COLO829 (cell line): ENCODE measurements at regions not wholly inside any gene's neighbourhood (a gene's known extent, or its start where the extent isn't known, plus 50 kb on each side); places are given as distances from the start of the nearest gene placed in this dataset.
"Not testable (repeated sequence)": the region's sequence is repeated elsewhere in the genome, so short reads cannot be mapped to it uniquely, and the experiment has no call there.

Experiments
- DNase-seq: peaks from one replicate; pipeline ENCODE4 v3.0.0; 2012; ENCODE audit warnings: low spot score

DNA sequence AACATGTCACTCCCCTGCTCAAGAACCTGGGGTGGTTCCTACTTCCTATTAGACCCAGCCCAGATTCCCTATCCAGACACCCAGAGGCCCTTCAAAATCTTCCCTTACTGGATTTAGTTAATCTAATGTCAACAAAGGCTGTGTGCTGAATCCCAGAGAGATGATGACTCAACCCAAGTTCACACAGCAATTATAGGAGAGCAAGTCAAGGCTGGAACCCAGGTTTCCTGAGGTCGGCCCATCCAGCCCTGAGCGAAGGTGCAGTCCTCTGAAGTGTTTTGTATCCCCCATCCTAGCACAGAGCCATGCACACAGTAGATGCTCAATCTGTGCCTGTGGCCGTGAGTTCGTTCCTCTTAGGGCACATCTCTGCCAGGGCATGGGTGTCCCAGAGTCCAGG lies 452.1 kb downstream of the GOLGA6L6 start:
- DNase-seq, result not testable (repeated sequence)

DNA sequence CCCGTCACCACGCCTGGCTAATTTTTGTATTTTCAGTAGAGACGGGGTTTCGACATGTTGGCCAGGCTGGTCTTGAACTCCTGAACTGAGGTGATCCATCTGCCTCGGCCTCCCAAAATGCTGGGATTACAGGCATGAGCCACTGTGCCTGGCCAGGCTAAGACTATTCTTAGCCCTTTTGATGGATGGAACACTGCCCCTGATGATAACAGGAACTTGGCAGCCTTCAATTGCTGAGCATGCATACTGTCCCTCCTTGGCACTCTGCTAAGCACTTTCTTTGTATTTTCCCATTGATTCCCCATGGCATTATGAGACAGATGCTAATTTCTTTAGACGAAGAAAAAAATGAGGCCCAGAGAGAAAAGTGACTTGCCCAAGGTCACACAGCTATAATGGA lies 457.6 kb downstream of the GOLGA6L6 start:
- DNase-seq, result not testable (repeated sequence)

DNA sequence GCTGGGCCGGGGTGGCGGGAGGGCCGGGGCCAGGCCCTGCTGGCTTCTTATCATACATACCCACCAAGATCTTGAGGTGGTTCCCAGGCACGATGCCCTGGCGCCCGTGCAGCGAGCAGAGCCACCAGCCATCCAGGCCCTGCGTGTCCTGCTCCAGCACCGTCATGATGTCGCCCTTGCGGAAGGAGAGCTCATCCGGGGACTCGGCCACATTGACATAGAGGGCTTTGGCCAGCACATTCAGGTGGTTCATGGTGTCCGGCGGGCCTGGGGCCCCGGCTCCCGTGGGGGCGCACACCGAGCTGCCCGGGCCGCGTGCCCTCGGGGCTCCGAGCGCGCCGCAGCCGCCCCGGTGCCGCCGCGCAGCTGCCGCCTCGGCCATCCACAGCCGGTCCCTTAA lies 467.5 kb downstream of the GOLGA6L6 start:
- DNase-seq, result not testable (repeated sequence)

DNA sequence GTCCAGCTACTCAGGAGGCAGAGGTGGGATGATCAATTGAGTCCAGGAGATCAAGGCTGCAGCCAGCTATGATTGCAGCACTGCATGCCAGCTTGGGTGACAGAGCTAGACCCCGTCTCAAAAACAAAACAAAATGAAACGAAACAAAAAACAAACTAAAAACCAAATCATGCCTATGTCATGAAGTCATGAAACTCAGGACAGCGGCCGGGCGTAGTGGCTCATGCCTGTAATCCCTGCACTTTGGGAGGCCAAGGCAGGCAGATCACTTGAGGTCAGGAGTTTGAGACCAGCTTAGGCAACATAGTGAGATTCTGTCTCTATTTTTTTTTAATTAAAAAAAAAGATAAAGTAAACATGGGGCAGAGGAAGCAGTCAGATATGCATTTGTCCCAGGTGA lies 472.6 kb downstream of the GOLGA6L6 start:
- DNase-seq, result not testable (repeated sequence)

DNA sequence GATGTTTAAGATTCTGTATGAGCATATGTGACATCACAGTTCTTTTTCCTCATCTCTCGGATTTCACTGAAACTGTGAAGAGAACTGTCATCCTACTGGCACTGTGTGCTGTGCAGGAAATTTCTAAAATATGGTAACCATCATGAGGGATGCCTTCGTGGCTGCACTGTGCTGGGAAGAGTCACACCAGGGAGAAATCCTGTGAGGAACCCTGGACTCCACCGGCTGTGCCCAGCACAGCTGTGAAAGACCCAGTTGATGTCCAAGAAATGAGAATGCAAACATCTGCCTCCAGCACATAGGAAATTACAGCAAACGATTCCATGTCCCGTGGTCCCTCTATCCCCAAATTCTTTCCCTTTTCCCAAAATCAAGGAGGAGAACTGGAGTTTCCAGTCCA lies 475.4 kb downstream of the GOLGA6L6 start:
- not testable (repeated sequence) for DNase-seq

DNA sequence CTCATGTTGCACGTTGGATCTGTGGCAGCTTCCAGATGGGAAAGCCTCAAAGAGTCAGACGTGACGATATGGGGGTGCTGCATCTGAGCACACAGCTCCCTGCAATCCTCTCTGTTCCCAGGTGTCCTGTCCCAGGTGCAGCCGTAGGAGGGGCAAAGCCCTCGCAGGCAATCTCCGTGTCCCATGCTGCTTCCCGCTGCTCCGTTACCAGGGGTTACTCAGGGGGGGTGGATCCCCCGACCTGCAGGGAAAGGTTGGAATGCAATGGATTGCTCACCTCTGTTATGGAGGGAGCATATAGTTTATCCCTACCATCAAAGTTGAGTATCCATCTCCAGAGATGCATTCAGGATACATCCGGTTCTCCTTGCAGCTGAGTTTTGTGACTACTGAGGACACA lies 476.1 kb downstream of the GOLGA6L6 start:
- not testable (repeated sequence) for DNase-seq

DNA sequence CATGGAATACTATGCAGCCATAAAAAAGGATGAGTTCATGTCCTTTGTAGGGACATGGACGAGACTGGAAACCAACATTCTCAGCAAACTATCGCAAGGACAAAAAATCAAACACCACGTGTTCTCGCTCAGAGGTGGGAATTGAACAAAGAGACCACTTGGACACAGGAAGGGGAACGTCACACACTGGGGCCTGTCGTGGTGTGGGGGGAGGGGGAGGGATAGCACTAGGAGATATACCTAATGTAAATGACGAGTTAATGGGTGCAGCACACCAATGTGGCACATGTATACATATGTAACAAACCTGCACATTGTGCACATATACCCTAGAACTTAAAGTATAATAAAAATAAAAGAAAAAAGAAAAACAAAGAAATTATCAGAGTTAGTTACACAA lies 478.4 kb downstream of the GOLGA6L6 start:
- DNase-seq, result not testable (repeated sequence)

DNA sequence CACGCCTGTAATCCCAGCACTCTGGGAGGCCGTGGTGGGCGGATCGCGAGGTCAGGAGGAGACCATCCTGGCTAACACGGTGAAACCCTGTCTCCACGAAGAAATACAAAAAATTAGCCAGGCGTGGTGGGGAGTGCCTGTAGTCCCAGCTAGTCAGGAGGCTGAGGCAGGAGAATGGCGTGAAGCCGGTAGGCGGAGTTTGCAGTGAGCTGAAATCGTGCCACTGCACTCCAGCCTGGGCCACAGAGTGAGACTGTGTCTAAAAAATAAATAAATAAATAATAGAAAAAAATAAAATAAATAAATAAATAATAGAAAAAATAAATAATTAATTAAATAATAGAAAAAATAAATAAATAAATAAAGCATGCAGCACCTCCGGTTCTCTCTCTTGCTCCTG lies 480.8 kb downstream of the GOLGA6L6 start:
- DNase-seq, result not testable (repeated sequence)

DNA sequence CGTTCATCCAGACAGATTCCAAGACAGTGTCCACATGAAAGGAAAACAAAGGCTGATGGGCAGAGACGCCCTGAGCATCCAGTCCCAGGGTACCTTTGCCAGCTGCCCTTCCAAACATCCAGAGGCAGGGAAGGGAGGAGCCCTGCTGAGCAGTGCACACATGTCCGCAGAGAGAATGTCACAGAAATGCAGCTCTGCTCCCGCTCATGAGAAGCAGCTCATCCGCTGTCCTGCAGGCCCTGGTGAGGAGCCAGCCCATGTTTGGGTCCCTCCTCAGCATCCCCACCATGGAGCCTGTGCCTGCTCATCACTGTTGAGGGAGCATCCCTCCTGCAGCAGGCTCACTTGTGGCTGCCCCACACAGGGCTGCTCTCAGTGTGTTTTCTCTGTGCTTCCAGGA lies 484.7 kb downstream of the GOLGA6L6 start:
- DNase-seq, result not testable (repeated sequence)

DNA sequence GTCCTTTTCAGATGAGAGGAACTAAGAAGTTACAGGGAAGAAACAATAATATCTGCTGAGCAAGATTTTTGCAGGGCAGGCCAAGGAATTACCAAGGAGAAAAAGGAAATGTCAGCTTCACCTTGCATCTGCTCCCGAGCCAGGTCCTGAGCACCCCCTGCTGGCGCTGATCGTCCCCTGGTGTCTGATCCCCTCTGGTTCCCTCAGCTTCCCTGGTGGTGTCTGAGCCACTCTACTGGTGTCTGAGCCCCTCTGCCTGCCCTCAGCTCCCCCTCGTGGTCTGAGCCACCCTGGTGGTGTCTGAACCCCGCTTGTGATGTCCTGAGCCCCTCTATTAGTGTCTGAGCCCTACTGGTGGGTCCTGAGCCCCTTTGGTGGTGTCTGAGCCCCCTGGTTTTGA lies 485.7 kb downstream of the GOLGA6L6 start:
- DNase-seq, result not testable (repeated sequence)

DNA sequence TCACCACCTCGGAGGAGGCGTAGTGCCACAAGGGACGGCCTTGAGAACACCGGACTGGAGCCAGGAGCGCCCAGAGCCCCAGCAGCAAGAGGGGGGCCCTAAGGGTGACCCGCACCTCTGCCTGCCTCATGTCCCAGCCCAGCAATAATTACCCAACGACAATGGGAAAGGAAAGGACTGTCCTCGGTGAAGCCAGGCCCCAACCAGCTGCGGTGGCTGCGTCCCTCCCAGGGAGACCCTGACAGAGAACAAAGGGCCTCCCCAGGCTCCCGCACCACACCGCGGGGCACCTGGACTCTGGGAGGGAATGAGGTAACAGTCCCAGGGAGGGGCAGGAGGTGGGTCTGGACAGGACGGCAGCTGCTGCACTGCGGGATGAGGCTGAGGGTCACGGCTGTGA lies 493.4 kb downstream of the GOLGA6L6 start:
- DNase-seq, result not testable (repeated sequence)

DNA sequence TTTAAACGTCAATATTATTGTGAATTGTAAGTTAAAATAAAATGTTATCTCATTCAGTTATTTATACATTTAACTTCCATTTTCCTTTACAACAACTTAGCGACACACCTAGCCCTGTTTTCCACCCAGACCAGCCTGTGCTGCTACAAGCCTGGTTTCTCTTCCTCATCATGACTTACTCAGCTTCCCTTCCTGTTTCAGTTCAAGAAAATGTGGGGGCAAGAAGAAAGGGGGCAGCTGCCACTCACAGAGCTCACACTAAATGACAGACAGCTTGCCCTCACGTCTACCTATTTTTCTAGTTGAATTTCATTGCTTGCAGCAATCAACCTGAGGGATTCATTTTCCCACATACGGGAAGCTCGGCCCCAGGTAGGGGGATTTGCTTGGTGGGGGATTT lies 496.4 kb downstream of the GOLGA6L6 start:
- DNase-seq, result not testable (repeated sequence)

DNA sequence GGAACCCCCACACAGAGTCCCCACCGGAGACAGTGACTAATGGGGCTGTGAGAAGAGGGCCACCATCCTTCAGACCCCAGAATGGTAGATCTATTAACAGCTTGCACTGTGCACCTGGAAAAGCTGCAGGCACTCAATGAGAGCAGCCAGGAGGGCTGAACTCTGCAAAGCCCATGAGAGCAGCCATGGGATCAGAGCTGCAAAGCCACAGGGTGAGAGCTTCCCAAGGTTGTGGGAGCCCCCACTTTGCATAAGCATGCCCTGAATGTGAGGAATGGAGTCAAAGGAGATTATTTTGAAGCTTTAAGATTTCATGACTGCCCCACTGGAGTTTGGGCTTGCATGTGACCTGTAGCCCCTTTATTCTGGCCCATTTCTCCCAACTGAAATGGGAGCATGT lies 500.9 kb downstream of the GOLGA6L6 start:
- DNase-seq, result not testable (repeated sequence)

DNA sequence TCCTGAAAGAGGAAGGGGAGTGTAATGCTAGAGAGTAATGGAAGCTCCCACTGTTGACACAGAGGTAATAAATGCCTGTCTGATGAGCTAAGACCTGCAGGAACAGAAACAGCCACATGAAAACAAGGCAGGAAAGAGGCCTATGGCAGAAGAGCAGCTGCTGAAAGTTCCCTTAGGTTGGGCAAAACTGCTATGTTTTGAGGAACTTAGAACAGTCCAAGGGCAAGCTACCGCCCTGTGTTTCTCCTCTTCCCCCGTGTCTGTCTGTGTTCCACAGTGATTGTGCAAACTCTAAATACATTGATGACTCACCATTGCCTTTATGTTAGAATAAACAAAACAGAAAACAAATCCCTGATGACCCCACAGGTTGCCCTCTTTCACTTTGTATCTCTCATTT lies 516.6 kb downstream of the GOLGA6L6 start:
- not testable (repeated sequence) for DNase-seq

DNA sequence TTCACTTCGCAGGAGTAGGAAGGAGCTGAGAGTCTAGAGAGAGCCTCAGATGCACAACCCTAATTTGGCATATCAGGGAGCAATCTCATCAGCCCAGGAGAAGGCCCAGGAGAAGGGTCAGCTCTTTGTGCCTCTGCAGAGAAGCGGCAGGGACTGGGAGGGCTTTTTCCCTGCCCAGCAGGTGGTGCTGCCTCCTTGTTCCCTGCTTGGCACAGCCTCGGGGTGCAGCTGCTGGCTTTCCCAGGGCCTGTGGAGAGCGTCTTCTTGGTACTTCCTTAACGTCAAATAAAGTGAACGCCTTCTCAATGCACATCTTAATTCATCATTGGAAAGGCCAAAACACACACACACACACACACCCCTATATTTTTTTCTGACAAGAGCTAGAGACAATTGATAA lies 519.3 kb downstream of the GOLGA6L6 start:
- DNase-seq, result not testable (repeated sequence)

DNA sequence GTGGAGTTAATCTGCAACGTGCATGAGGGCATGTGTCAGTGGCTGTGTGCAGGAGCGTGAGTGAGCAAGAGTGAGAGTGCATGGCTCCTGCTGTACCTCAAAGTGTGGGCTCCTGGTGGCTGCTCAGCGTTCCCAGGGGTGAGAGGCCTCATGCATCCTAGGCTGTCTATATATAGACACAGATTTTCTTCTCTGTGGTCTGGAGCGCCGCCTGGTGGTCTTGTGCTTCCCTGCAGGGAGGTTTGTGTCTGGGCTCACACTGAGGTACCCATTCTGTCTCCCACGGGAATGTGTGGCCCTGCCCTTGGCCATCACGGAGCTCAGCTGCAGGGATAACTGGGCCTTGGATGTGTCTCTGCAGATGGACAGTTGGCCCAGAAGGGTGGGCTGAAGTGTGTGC lies 520.2 kb downstream of the GOLGA6L6 start:
- DNase-seq, result not testable (repeated sequence)

DNA sequence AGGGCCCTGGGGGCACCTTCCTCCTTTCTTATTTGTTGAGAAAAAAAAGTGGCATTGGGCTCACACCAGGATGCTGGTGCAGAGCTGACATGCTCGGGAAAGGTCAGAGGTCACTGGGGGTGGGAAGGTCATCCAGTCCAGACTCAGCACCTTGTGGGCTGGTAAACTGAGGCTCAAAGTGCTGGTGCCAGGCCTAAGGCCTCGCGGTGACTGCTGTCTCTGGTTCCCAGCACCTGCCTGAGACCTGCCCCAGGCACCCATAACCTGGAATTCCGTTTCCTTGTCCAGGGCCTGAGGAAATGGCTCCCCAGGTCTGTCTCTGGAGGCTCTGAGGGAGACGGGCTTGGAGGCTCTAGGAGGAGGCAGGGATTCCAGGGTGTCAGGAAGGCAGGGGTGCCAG lies 521.0 kb downstream of the GOLGA6L6 start:
- not testable (repeated sequence) for DNase-seq

DNA sequence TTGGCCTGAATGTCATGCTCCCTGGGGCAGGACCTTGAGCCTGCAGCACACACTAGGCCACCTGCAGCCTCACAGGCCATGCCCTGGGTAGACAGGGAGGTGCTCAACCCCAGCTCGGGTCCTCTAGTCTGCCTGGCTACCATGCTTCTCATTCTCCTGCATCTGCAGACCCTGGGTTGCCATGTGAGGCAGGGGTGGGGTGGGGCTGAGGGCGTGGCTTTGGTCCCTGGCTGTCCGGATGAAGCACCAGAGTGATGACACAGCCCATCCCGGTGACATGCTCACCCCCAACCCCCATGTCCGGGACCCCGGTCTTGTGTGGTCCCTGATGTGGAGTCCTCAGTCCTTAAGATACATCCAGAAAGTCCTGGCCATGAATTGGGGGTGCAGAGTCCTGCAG lies 521.8 kb downstream of the GOLGA6L6 start:
- not testable (repeated sequence) for DNase-seq

DNA sequence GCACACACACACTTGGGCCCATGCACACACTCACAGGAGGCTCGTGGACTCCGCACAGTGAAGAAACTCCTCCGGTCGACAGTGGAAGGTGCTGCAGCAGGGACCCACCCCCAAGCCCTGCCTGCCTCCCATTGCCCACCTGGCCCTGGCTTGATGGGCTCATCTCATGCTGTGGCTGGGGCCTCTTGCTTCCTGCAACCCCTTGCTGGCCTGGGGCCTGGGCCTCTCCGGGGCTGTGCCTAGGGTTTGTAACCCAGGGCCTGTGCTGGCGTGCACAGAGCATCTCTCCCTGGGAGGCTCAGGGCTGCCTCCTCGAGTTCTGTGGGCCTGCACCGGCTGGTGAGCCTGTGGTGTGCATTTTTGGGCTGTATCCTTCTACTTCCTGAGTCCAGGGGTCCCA lies 524.0 kb downstream of the GOLGA6L6 start:
- not testable (repeated sequence) for DNase-seq

DNA sequence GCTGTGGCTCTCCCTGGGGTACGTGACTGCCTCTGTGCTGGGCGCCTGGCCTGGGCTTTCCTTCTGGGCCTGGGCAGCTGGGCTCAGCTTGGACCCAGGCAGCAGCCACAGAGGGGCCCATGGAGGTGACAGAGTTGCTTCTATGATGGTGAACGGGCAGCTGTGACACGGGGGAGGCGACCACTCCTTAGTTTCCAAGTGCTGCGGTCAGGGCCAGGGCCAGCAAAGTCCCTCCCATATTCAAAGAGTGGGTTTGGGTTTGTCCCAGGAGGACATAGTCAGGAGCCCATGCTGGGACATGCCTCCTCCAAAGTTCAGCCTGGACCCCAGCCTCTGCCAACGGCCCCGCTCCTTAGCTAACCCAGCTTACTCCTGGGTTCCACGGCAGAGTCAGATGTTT lies 524.7 kb downstream of the GOLGA6L6 start:
- not testable (repeated sequence) for DNase-seq

DNA sequence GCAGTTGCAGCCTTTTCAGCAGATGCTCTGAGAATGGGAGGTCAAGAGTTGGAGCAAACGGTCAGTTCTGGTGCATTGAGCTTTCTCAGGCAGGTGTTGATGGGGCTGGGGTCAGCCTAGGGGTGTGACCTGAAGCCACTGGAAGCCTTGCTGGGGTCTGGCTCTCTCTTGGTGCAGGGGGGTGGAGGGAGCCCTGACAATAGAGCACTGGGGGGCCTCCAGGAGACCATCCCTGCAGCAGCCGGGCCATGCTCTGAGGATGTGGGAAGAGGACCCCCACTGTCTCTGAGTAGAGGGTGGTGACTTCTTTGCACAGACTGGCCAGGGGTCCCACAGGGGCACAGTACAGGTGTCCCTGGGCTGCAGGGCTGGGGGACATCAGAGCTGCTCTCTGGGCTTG lies 528.8 kb downstream of the GOLGA6L6 start:
- not testable (repeated sequence) for DNase-seq

DNA sequence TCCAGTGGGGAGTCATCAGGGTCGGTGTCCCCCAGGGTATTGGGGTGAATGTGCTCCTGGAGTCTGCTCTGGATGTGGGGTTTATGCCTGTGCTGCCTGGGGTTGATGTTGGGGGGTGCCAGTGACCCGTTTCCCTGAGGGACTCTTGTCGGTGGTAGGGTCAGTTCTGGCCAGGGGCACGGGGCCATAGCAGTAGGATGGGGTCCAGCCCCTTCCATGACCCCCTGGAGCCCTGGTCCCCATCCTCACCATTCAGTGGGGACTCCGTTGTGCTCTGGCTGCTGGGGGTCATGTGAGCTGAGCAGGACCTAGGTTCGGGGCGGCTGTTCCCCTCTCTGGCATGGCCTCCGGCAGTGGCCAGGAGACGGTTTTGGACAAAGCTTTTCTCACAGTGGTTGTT lies 530.8 kb downstream of the GOLGA6L6 start:
- not testable (repeated sequence) for DNase-seq

DNA sequence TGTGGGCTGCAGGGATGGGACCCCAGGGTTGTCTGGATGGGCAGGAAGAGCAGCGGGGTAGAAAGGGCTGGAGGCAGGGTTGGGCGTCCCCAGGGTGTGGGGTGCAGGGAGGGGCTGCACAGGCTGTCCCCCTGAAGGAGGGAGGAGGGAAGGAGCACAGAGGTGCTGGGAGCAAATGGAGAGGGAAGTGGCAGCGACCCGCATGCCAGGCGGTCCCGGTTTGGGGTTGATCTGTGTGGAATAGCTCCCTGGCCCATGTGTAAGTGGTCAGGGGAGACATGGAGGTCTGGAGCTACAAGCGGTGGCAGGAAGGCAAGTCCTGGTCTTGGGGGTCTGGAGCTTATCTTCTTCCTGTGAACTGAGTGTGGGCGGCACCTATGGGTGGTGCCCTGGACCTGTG lies 532.0 kb downstream of the GOLGA6L6 start:
- not testable (repeated sequence) for DNase-seq

DNA sequence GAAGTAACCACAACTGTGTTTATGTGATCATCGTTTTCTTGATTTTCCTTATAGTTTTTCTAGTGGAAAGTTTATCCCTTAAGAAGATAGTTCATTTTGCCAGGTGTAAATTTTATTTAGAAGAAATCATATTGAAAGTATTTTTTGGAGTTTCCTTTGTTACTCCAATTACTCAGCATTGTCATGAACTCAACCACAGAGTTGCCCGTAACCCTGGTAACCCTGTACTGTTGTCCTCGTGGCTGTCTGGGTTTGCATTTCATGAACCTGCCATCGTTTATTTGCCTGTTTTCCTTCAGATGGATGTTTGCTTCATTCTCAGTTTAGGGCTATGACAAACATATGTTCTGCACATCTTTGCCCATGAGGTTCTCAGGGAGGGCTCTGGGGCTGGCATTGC lies 534.3 kb downstream of the GOLGA6L6 start:
- DNase-seq, result not testable (repeated sequence)

DNA sequence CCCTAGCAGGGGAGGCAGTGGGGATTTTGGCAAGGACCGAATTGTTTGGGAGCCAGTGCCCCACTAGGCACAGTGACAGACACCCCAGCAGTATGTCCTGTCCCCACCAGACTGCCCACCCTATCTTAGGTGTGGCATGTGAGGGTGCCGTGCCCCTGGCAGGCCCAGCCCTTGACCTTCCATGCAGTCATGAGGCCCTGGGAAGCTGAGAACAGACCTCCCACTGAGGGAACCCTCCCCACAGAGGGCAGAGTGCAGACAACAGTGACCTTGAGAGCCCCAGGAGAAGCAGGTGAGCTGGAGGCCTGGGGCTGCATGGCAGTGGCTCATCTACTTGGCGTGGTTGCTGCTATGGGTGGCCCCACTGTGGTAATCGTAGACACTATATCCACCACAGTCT lies 538.1 kb downstream of the GOLGA6L6 start:
- DNase-seq, result not testable (repeated sequence)
